Stimulated activated CD8-positive, alpha-beta memory T cell treated with anti-CD3 and anti-CD28 coated beads, Interleukin-15, amount 100 ng/mL, for 24 hours (primary cell): ENCODE measurements at regions not wholly inside any gene's neighbourhood (a gene's known extent, or its start where the extent isn't known, plus 50 kb on each side); places are given as distances from the start of the nearest gene placed in this dataset.
"Not testable (repeated sequence)": the region's sequence is repeated elsewhere in the genome, so short reads cannot be mapped to it uniquely, and the experiment has no call there.

Experiments used
- DNase-seq: peaks from one replicate; pipeline ENCODE4 v3.0.0-alpha.2; 2020; ENCODE audit warnings: low read depth

DNA sequence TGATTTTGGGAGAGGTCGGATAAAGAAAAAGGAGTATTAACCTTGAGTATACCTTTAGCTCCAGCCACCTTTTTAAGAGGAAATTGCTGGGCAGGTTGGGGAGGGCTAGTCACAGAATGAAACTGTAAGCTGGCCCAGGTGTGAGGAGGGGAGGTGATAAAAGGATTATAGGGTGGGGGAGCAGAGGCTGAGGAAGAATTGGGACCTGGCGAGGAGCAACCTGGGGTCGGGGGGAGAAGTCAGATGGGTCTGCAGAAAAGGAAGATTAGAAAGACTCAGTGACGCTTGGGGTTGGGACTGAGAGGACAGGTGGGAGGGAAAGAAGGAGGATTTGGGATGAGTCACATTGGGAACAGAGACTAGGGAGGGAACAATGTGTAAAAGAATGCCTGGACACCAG is 1548.5 kb upstream of the WWC1 start:
- not testable (repeated sequence) for DNase-seq

DNA sequence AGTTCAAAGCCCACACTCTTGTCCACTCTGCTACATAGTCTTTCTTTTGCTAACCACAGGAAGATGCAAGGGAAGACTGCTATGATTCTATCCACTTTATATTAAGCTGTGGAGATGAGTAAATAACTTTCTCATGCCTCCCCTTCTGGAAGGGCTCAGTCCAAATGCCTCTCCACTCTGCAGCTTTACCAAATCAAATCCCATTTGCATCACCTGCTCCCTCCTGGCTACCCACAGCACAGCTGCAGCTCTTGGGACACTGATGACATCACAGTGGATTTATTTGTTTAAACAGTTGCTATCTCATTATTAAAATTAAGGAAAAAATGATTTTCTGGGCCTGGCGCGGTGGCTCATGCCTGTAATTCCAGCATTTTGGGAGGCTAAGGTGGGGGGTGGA is 1544.9 kb upstream of the WWC1 start:
- DNase-seq = no peak

DNA sequence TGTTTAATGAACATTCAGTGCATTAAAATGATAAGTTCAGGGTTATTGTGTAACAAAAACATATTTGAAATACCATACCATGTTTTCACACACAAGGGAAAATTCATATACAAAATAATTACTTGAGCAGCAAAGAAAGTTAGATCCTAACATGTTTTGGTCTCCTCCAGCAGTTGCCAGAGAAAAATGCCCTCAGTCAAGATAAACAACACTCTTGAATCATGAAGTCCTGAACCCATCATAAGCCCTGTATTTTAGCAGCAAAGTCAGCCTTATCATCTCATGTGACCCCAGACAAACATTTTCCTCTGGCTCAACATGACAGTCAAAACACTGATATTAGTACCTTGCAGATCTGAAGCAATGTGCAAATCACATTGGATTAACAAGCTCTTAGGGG is 1541.1 kb upstream of the WWC1 start:
- no peak for DNase-seq

- DNase-seq = no peak
These were observed 1533.3 kb upstream of the WWC1 start for GRCh38 chr5:166758151-166758550.

GRCh38 chr5:166767858-166768257 is 1523.6 kb upstream of the WWC1 start:
- no peak for DNase-seq

DNA sequence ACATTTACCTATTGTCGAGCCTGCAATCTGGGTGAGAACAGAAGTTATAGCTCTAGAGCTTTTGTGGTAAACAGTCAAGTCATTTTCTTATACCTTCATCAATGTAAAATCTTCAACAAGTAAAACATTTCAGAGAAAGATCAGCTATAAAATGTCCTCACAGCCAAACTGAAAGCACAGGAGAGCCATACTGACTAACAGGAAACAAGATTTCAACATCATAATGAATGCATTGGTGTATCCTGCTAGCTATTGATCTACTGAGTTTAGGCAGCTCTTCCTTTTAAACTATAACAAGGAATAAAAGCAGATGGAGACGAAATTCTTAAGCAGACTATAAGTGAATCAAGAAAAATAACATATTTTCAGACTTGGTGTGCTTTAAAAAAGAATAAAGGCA is 1522.9 kb upstream of the WWC1 start:
- no peak for DNase-seq

GRCh38 chr5:166772770-166773169 is 1518.7 kb upstream of the WWC1 start:
- no peak for DNase-seq

DNA sequence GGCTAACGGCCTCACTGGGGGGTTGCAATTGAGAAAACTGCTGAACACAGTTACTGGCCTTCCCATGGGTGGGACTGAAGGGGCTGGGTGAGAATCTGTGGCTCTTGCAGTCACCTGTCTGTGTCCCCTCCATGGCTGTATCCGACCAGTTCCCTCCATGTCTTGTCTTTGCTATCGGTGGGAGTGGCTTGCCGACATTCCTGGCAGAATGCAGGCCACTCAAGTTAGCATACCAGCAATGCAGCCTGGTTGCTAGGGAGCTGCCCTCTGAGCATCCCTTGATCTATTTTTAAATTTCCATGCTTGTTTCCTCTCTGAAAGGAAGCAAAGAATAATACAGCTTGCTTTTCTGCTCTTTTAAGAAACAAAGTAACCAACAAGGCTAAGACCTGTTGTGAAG is 1509.7 kb upstream of the WWC1 start:
- DNase-seq = no peak

DNA sequence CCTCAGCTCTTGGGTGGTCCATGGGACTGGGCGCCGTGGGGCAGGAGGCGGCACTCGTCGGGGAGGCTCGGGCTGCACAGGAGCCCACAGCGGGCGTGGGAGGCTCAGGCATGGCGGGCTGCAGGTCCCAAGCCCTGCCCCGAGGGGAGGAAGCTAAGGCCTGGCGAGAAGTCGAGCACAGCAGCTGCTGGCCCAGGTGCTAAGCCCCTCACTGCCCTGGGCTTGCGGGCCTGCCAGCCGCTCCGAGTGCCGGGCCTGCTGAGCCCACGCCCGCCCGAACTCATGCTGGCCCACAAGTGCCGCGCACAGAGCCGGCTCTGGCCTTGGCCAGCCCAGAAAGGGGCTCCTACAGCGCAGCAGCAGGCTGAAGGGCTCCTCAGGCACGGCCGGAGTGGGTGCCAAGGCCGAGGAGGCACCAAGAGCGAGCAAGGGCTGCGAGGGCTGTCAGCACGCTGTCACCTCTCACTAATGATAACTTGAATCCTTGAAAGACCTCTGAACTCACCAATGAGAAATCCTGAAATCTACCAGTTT is 1506.8 kb upstream of the WWC1 start:
- DNase-seq = no peak

DNA sequence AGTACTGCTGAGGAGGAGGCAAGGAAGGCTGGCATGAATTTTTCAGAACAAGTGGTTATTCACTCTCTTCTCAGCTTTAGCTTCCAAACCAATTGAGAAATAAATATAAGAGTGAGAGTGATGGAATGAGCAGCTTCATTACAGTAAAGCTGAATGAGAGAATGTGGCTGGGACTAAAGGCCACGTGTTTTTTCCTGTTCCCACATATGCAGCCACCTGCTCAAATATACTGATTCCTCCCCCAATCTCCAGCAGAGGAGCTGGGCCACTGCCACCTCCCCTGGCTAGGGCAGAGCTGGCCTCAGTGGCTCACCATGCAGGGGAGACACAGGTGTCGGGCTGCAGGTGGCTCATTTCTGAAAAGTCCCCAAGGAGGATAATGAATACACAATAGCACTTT is 1505.3 kb upstream of the WWC1 start:
- no peak for DNase-seq

DNA sequence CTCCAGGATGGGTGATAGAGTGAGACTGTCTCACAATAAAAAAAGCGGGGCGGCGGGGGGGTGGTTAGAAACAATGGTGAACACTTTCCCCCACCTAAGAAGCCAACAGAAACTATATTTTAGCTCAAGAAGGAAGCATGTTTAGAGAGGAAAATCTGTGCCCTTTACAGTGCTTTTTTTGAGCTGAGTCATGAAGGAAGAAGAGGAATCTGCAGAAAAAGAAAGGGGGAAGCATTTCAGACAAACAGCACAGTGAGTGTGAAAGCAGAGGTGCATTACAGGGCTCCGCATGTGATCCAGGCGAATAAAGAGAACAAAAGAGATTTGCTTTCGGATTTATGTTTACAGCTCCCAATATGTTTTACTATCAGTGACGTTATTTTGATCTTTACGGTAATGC is 1504.6 kb upstream of the WWC1 start:
- no peak for DNase-seq

DNA sequence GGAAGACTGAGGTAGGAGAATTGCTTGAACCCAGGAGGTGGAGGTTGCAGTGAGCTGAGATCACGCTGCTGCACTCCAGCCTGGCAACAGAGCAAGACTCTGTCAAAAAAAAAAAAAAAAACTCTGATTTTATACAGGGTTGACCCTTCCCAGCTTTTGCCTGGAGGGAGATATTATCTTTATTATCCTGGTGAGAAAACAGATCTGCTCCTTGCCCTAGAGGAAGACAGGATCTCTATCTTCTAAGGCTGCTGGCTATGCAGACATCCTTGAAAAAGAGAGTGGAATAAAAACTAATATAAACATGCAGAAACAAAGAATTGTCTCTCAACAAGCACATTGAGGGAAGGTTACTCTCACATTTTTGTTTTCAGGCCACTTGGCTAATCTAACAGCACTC is 1503.4 kb upstream of the WWC1 start:
- DNase-seq = no peak

- no peak for DNase-seq
These were observed 1495.7 kb upstream of the WWC1 start for GRCh38 chr5:166795756-166796155.

DNA sequence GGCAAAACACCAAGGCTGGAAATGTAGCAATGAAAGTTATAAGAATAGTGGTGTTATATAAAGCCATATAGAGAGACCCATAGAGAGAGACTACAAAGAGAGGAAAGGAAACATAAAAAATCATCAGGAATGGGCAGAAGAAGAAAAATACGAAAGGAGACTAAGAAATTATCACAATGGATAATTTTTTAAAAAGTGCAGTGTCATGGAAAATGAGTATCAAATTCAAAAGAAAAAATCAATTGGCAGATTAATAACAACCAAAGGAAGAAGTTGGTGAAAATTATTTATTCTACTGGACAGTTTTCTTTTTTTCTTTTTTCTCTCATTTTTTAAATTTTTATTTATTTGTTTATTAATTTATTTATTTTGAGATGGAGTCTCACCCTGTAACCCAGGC is 1488.4 kb upstream of the WWC1 start:
- DNase-seq = no peak

DNA sequence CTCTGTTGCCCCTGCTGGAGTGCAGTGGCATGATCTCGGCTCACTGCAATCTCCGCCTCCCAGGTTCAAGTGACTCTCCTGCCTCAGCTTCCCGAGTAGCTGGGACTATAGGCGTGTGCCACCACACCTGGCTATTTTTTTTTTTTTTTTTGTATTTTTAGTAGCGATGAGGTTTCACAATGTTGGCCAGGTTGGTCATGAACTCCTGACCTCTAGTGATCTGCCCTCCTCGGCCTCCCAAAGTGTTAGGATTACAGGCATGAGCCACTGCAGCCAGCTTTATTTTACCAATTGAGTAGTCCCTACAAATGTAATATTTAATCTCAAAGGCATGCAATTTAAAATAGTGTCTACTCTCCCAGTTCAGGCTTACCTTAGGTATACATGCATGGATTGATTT is 1487.2 kb upstream of the WWC1 start:
- DNase-seq = not testable (repeated sequence)

- not testable (repeated sequence) for DNase-seq
These were observed 1486.8 kb upstream of the WWC1 start for GRCh38 chr5:166804693-166805092.

DNA sequence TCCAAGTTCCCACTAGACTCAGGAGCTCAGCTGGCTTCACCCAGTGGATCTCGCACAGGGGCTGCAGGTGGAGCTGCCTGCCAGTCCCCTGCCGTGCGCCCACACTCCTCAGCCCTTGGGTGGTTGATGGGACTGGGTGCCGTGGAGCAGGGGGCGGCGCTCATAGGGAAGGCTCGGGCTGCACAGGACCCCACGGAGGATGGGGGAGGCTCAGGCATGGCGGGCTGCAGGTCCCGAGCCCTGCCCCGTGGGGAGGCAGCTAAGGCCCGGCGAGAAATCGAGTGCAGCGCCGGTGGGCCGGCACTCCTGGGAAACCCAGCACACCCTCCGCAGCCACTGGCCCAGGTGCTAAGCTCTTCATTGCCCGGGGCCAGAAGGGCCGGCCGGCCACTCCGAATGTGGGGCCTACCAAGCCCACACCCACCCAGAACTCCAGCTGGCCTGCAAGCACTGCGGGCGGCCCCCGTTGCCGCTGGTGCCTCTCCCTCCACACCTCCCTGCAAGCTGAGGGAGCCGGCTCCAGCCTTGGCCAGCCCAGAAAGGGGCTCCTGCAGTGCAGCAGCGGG is 1481.3 kb upstream of the WWC1 start:
- DNase-seq = not testable (repeated sequence)

- no peak for DNase-seq
These were observed 1480.7 kb upstream of the WWC1 start for GRCh38 chr5:166810721-166811120.

DNA sequence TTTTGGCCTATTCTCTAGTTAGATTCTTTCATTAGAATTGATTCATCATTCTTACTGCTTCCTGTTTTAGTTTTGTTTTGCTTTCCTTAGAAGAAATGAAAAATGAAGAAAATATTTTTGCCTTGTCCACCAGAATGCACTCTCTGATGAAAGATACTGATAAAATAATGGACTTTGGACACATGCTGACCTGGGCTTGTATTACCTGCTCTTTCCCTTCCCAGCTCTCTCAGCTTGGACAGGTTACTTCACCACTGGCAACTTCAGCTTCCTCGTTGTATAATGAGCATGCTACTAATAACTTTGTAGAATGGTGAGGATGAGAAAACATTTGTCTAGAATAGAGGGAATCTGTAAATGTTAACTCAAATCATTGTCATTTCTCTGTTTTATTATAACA is 1468.1 kb upstream of the WWC1 start:
- DNase-seq = no peak

GRCh38 chr5:166834246-166834645 is 1457.2 kb upstream of the WWC1 start:
- no peak for DNase-seq

GRCh38 chr5:166845044-166845443 is 1446.4 kb upstream of the WWC1 start:
- no peak for DNase-seq

- no peak for DNase-seq
These were observed 1434.7 kb upstream of the WWC1 start for GRCh38 chr5:166856791-166857190.

- no peak for DNase-seq
These were observed 1431.0 kb upstream of the WWC1 start for GRCh38 chr5:166860426-166860825.

GRCh38 chr5:166862581-166862980 is 1428.9 kb upstream of the WWC1 start:
- DNase-seq = no peak

GRCh38 chr5:166865206-166865605 is 1426.2 kb upstream of the WWC1 start:
- DNase-seq = no peak
